ENCODE measurements at regions not wholly inside any gene's neighbourhood (a gene's known extent, or its start where the extent isn't known, plus 50 kb on each side); places are given as distances from the start of the nearest gene placed in this dataset.

DNA sequence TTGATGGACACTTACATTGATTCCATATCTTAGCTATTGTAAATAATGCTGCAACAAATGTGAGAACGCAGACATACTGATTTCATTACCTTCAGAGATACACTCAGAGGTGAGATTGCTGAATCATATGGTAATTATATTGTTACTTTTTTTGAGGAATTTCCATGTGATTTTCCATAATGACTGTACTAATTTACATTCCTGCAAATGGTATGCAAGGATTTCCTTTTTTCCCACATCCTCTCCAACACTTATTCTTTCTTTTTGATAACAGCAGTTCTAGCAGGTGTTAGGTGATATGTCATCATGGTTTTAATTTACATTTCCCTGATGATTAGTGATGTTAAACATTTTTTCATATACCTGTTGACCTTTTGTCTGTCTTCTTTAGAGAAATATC is 207.7 kb downstream of the C11orf87 start:
- POLR2A ChIA-PET (ENCODE audit: unreplicated experiment): no interaction called here
- Histone ChIP-seq H4K20me1 (ENCODE audit: insufficient read depth) (no peaks in the 10 kb centered on the region), H3K9me3 (ENCODE audit: insufficient read depth, low read depth) (no peaks in the 10 kb centered on the region), H3K4me3 (no peak overlapping the region), H3K27ac (no peak overlapping the region), H3K4me1 (replicated peaks; ENCODE audit: insufficient read depth) (no peaks in the 10 kb centered on the region), H3K27me3 (ENCODE audit: insufficient read depth, low read depth) (no peaks in the 10 kb centered on the region), H3K9me2 (ENCODE audit: insufficient read depth) (no peaks in the 10 kb centered on the region), H3K79me2 (ENCODE audit: low read depth) (no peaks in the 10 kb centered on the region), H3F3A (ENCODE audit: insufficient read depth, low read depth) (no peaks in the 10 kb centered on the region), H3K36me3 (ENCODE audit: low read depth) (no peaks in the 10 kb centered on the region), H3K4me2 (no peak overlapping the region), H2AFZ (no peak overlapping the region)
- DNase-seq: no peak
- intact Hi-C loops (cut with micrococcal nuclease; ENCODE audit: unreplicated experiment): no loop called here
- CTCF ChIA-PET: no interaction called here
- TF ChIP-seq EZH2 (IDR thresholded peaks at IDR 0.05; ENCODE audit: low read depth): no peak
- BruUV-seq (replicated peaks): no TSS peak

DNA sequence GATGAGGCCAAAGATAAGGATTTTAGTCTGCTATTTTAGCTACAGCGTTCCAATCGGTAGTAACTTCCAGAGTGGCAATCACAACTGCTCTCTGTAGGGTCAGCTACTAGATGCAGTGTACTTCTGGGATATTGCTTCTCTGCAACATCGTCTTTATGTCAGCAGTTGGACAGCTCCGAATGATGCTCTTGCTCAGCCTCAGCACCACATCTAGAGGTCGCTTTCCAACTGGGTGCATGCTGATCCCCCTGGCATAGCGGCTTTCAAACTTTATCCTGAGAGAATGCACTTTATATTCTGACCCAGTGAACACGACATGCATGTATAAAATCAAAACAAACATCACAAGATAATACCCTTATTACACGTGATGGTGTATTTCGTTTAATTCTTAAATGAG is 219.6 kb downstream of the C11orf87 start:
- ChIA-PET POLR2A (ENCODE audit: unreplicated experiment) (no interaction called here), CTCF (no interaction called here)
- H3K27me3 ChIP-seq (ENCODE audit: insufficient read depth, low read depth): no peaks in the 10 kb centered on the region
- H3K4me2 ChIP-seq: no peak overlapping the region
- H3K4me1 ChIP-seq (replicated peaks; ENCODE audit: insufficient read depth): no peaks in the 10 kb centered on the region
- DNase-seq: peak in 1 of 2 experiments; percentile 7
- no peak overlapping the region for H3K4me3 ChIP-seq
- no peak overlapping the region for H2AFZ ChIP-seq
- H3K9me2 ChIP-seq (ENCODE audit: insufficient read depth): 0 out of 2 replicates have a peak, but pooled peaks cover 4% of the 10 kb centered on the region
- no peak for TF ChIP-seq EZH2 (IDR thresholded peaks at IDR 0.05; ENCODE audit: low read depth)
- TF ChIP-seq, protein P1, sequence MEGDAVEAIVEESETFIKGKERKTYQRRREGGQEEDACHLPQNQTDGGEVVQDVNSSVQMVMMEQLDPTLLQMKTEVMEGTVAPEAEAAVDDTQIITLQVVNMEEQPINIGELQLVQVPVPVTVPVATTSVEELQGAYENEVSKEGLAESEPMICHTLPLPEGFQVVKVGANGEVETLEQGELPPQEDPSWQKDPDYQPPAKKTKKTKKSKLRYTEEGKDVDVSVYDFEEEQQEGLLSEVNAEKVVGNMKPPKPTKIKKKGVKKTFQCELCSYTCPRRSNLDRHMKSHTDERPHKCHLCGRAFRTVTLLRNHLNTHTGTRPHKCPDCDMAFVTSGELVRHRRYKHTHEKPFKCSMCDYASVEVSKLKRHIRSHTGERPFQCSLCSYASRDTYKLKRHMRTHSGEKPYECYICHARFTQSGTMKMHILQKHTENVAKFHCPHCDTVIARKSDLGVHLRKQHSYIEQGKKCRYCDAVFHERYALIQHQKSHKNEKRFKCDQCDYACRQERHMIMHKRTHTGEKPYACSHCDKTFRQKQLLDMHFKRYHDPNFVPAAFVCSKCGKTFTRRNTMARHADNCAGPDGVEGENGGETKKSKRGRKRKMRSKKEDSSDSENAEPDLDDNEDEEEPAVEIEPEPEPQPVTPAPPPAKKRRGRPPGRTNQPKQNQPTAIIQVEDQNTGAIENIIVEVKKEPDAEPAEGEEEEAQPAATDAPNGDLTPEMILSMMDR (conservative IDR thresholded peaks at IDR 0.05): no peak
- H4K20me1 ChIP-seq (ENCODE audit: insufficient read depth): no peaks in the 10 kb centered on the region
- BruUV-seq (replicated peaks): no TSS peak
- H3K36me3 ChIP-seq (ENCODE audit: low read depth): no peaks in the 10 kb centered on the region
- H3K79me2 ChIP-seq (ENCODE audit: low read depth): no peaks in the 10 kb centered on the region
- no peak overlapping the region for H3K27ac ChIP-seq
- intact Hi-C loops (cut with micrococcal nuclease; ENCODE audit: unreplicated experiment): no loop called here
- H3K9me3 ChIP-seq (ENCODE audit: insufficient read depth, low read depth): no peaks in the 10 kb centered on the region
- H3F3A ChIP-seq (ENCODE audit: insufficient read depth, low read depth): no peaks in the 10 kb centered on the region

DNA sequence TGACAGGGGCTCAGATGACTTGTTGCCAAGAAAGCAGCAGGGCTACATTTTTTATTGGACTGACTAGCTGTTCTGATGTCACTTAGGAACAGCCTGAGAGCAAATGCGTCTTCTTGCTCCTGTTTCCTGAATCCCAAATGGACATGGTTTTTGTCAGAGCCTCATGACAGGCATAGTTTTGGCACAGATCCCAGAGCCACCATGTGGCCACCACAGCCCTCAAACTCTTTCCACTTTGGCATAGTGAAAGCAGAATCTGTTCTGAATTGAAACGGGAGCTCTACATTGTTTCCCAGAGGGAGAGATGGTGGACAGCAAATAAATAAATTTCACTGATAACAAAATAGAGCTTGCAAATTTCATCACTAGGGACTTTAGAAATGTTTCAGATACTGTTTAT is 222.2 kb downstream of the C11orf87 start:
- Histone ChIP-seq H3K27me3 (ENCODE audit: insufficient read depth, low read depth) (0 out of 2 replicates have a peak, but pooled peaks cover 2% of the 10 kb centered on the region), H3F3A (ENCODE audit: insufficient read depth, low read depth) (no peaks in the 10 kb centered on the region), H3K9me3 (ENCODE audit: insufficient read depth, low read depth) (no peaks in the 10 kb centered on the region), H3K4me2 (no peak overlapping the region), H3K4me1 (replicated peaks; ENCODE audit: insufficient read depth) (no peaks in the 10 kb centered on the region), H3K4me3 (no peak overlapping the region), H3K36me3 (ENCODE audit: low read depth) (no peaks in the 10 kb centered on the region), H3K27ac (no peak overlapping the region), H4K20me1 (ENCODE audit: insufficient read depth) (no peaks in the 10 kb centered on the region), H2AFZ (no peak overlapping the region), H3K79me2 (ENCODE audit: low read depth) (no peaks in the 10 kb centered on the region), H3K9me2 (ENCODE audit: insufficient read depth) (0 out of 2 replicates have a peak, but pooled peaks cover 4% of the 10 kb centered on the region)
- BruUV-seq (replicated peaks): no TSS peak
- POLR2A ChIA-PET (ENCODE audit: unreplicated experiment): no interaction called here
- DNase-seq: no peak
- TF ChIP-seq, protein P1 (conservative IDR thresholded peaks at IDR 0.05): no peak
- TF ChIP-seq EZH2 (IDR thresholded peaks at IDR 0.05; ENCODE audit: low read depth): no peak
- CTCF ChIA-PET: no interaction called here
- intact Hi-C loops (cut with micrococcal nuclease; ENCODE audit: unreplicated experiment): no loop called here

DNA sequence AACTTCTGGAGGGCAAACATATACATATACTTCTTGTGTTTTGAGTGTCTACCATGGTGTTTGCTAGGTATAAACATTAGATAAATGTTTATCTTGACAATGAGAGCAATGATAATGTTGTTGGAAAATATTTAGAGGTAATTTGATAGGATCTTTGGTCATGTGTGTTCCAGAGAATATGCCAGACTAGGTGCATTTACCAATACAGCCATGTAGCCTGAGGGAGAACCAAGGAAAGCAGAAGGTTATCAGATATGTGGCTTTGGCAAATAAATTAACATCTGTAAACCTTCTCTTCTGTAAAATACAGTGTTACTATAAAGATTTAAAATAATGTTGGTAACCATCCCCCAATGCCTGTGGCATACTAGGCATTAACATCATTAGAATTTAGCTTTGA is 226.8 kb downstream of the C11orf87 start:
- no peak overlapping the region for H2AFZ ChIP-seq
- DNase-seq: peak in 1 of 2 experiments; percentile 2
- H3K9me2 ChIP-seq (ENCODE audit: insufficient read depth): no peaks in the 10 kb centered on the region
- H4K20me1 ChIP-seq (ENCODE audit: insufficient read depth): no peaks in the 10 kb centered on the region
- ChIA-PET CTCF (no interaction called here), POLR2A (ENCODE audit: unreplicated experiment) (no interaction called here)
- H3K27ac ChIP-seq: no peak overlapping the region
- no TSS peak for BruUV-seq (replicated peaks)
- H3K4me3 ChIP-seq: no peak overlapping the region
- peaks cover 30% of the 10 kb centered on the region; the same call in 1 of the 2 replicates for H3K27me3 ChIP-seq (ENCODE audit: insufficient read depth, low read depth)
- no peaks in the 10 kb centered on the region for H3K4me1 ChIP-seq (replicated peaks; ENCODE audit: insufficient read depth)
- no peak overlapping the region for H3K4me2 ChIP-seq
- no peaks in the 10 kb centered on the region for H3K9me3 ChIP-seq (ENCODE audit: insufficient read depth, low read depth)
- H3K79me2 ChIP-seq (ENCODE audit: low read depth): no peaks in the 10 kb centered on the region
- TF ChIP-seq, protein P1 (conservative IDR thresholded peaks at IDR 0.05): no peak
- no peak for TF ChIP-seq EZH2 (IDR thresholded peaks at IDR 0.05; ENCODE audit: low read depth)
- intact Hi-C loops (cut with micrococcal nuclease; ENCODE audit: unreplicated experiment): no loop called here
- H3F3A ChIP-seq (ENCODE audit: insufficient read depth, low read depth): no peaks in the 10 kb centered on the region
- no peaks in the 10 kb centered on the region for H3K36me3 ChIP-seq (ENCODE audit: low read depth)

All from PC-9 (cell line).